ENCODE measurements at regions not wholly inside any gene's neighbourhood (a gene's known extent, or its start where the extent isn't known, plus 50 kb on each side); places are given as distances from the start of the nearest gene placed in this dataset.
"Not testable (repeated sequence)": the region's sequence is repeated elsewhere in the genome, so short reads cannot be mapped to it uniquely, and the experiment has no call there.

DNA sequence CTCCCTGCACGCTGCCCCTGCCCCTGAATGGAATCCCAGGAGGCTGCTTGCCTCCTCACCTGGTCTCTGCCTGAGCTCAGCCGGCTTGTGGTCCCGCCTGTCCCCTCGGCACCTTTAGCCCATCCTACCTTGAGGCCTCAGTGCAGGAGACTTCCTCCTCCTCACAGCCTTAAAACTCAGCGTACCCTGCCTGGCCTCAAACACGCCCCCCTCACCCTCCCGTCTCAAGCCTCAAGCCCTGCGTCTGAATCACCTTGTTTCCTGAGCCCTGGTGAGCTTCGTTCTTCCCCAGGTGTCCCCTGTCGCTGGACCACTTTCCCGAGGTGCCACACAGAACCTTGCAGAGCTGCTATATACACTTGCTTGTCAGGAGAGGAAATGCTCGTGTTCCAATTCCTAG, 110.2 kb upstream of the SPIN1 start:
- DNase-seq, result no peak

- DNase-seq, result no peak
Measured at GRCh38 chr9:88274078-88274477, 114.2 kb upstream of the SPIN1 start.

GRCh38 chr9:88272986-88273385, 115.3 kb upstream of the SPIN1 start:
- DNase-seq, result no peak

- no peak for DNase-seq
Measured at GRCh38 chr9:88270413-88270812, 117.8 kb upstream of the SPIN1 start.

- DNase-seq, result no peak
Measured at GRCh38 chr9:88268886-88269285, 119.4 kb upstream of the SPIN1 start.

DNA sequence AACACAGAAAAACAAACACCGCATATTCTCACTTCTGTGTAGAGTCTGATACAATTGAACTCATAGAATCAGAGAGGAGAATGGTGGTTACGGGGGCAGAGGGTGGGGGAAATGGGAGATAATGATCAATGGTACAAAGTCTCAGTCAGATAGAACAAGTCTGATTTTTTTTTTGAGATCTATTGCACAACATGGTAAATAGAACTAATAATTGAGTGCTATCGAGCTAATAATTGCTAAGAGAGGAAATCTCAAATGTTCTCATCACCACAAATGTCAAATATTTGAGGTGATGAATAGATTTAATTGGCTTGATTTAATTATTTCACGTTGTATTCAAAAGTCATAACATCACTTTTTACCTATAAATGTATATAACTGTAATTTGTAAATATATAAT, 121.0 kb upstream of the SPIN1 start:
- no peak for DNase-seq

DNA sequence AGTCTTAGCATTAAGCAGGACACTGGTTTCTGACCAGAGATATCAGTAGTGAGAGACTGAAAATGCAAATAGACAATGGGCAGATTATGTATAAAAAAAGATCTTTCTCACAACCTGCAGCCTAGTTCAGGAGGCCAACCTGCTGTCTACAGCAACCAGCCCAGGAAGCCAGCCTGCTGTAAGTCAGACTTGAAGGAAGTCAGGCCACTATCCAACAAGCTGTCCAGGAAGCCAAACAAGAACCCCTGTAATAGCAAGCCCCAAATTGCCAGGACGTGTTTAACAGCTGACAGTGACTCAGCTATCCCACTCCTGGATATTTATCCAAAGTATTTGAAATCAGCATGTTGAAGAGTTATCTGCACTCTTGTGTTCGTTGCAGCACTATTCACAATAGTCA, 121.8 kb upstream of the SPIN1 start:
- no peak for DNase-seq

DNA sequence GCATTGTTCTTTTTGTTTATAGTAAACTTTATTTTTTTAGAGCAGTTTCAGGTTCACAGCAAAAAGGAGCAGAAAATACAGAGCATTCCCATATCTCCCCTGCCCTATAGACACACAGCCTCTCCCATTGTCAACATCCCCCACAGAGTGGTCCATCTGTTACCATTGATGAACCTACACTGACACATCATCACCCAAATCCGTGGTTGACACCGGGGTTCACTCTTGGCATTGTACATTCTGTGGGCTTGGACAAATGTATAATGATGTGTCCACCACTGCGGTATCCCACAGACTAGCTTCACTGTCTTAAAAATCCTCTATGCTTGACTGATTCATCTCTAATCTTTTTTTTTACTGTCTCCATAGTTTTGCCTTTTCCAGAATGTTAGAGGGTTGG, 120.7 kb upstream of the SPATA31C2 start:
- no peak for DNase-seq

- DNase-seq, result no peak
Measured at GRCh38 chr9:88258601-88259000, 120.3 kb upstream of the SPATA31C2 start.

- no peak for DNase-seq
Measured at GRCh38 chr9:88258024-88258423, 119.7 kb upstream of the SPATA31C2 start.

GRCh38 chr9:88256216-88256615, 117.9 kb upstream of the SPATA31C2 start:
- no peak for DNase-seq

GRCh38 chr9:88255806-88256205, 117.5 kb upstream of the SPATA31C2 start:
- DNase-seq, result not testable (repeated sequence)

- DNase-seq, result no peak
Measured at GRCh38 chr9:88251903-88252302, 113.6 kb upstream of the SPATA31C2 start.

DNA sequence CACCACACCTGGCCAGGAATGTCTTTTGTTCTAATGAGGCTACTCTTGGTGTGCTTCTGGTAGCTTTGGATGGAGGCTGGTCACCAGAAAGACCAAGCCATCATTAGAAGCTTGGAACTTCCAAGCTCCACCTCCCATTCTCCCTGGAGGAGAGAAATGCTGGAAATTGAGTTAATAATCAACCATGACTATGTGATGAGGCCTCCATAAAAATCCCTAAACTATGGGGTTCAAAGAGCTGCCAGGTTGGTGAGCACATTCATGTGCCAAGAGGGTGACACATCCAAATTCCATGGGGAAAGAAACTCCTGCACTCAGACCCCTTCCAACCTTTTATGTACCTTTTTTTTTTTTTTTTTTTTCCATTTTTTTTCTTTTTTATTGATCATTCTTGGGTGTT, 105.5 kb upstream of the SPATA31C2 start:
- DNase-seq, result no peak

GRCh38 chr9:88242879-88243278, 104.6 kb upstream of the SPATA31C2 start:
- DNase-seq, result no peak

DNA sequence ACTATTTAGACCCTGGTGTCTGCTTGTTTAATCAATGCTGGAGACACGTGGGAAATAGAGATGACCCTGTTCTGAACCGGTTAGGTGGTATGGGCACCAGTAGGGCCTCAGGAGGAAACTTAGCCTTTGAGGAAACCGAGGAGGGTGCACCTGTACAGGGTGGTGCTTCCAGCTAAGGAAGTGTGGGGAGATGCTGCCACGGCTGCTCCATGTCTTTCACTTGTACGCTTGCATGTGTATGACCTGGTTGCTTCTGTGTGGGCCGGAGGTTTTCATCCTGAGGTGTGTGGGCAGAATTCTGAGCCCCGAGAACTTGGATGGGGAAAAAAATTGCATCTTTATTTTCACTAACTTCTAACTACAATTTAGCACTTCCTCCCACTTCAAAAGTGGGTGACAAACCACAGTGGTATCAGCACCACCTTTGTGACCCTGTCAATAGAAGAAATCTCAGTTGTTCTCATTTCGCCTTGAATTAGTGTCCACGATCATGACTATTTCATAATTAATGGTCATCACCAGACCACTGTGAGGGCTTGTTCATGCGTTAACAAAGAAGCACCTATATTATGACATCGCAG, 99.8 kb upstream of the SPATA31C2 start:
- DNase-seq, result no peak

- no peak for DNase-seq
Measured at GRCh38 chr9:88237479-88237961, 99.2 kb upstream of the SPATA31C2 start.

GRCh38 chr9:88236511-88237478, 98.5 kb upstream of the SPATA31C2 start:
- no peak for DNase-seq

- DNase-seq, result no peak
Measured at GRCh38 chr9:88235615-88236014, 97.3 kb upstream of the SPATA31C2 start.

GRCh38 chr9:88234114-88234513, 95.8 kb upstream of the SPATA31C2 start:
- DNase-seq, result no peak

- DNase-seq, result no peak
Measured at GRCh38 chr9:88233091-88233490, 94.8 kb upstream of the SPATA31C2 start.

- DNase-seq, result no peak
Measured at GRCh38 chr9:88230612-88231011, 92.3 kb upstream of the SPATA31C2 start.

DNA sequence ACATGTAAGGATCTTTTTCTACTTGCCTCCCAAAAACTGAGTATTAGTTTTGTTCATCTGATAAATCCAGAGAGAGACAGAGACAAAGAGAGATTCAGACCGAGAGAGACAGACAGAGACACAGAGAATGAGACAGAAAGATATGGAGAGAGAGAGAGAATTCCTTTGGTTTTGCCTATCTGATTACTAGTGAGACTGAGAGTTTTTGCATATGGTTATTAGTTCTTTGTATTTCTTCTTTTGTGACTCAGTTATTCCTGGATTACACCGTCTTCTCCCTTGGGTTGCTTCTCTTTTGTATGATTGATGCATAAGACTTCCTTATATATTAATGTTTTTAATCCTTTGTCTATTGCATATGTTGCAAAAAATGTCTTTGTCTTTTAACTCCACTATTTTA, 91.2 kb upstream of the SPATA31C2 start:
- DNase-seq, result no peak

DNA sequence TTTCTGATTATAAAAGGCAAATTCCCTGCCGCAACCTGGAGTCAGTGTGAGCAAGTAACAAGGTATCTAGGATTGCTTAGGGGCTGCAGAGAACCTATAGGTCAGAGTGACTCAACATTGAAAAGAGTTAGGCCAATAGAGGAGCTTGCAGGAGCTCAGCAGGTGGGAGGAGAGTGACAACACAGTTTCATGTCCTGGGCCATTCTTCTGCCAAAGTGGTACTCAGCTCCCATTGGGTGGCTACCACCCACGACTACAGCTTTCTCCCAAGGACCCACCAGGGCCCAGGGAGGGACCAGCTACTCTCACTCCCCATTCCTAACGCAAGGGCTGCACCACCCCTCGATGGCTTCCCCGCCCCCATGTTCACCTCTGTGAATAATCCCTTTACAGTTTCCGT, 86.7 kb upstream of the SPATA31C2 start:
- no peak for DNase-seq
